OCI-LY1 (cell line): ENCODE measurements at regions not wholly inside any gene's neighbourhood (a gene's known extent, or its start where the extent isn't known, plus 50 kb on each side); places are given as distances from the start of the nearest gene placed in this dataset.

Source experiments
- H2AFZ ChIP-seq: fragments of 200-600 bp; sonication (generic), shearing (Covaris generic); 2 replicates; pipeline ENCODE4 v1.6.0; 2014; ENCODE audit warnings: antibody characterized with exemption, mild to moderate bottlenecking, low read length
- H3F3A ChIP-seq: fragments of 200-600 bp; sonication (generic), shearing (Covaris generic); 2 replicates; pipeline ENCODE4 v1.6.0; 2014; ENCODE audit warnings: mild to moderate bottlenecking, antibody characterized with exemption, low read length, moderate library complexity; ENCODE audit not compliant: insufficient read depth
- H3K27ac ChIP-seq: fragments of 200-600 bp; sonication (generic); 2 replicates; pipeline ENCODE4 v1.5.1; 2014; ENCODE audit warnings: low read length, mixed run types, mild to moderate bottlenecking, low read depth; ENCODE audit not compliant: poor library complexity, severe bottlenecking
- H3K27me3 ChIP-seq: fragments of 200-600 bp; sonication (generic); 2 replicates; pipeline ENCODE4 v1.6.0; 2014; ENCODE audit warnings: antibody characterized with exemption, mild to moderate bottlenecking, low read length, moderate library complexity; ENCODE audit not compliant: insufficient read depth
- H3K36me3 ChIP-seq: fragments of 200-600 bp; sonication (generic); 2 replicates; pipeline ENCODE4 v1.6.1; 2014; ENCODE audit warnings: mild to moderate bottlenecking, antibody characterized with exemption, low read length, moderate library complexity, mixed read lengths; ENCODE audit not compliant: insufficient read depth
- H3K4me1 ChIP-seq: fragments of 200-600 bp; sonication (generic); 2 replicates; pipeline ENCODE4 v1.5.1; 2014; ENCODE audit warnings: mild to moderate bottlenecking, low read length, moderate library complexity; ENCODE audit not compliant: insufficient read depth, severe bottlenecking
- H3K4me2 ChIP-seq: fragments of 200-600 bp; sonication (generic), shearing (Covaris generic); 2 replicates; pipeline ENCODE4 v1.6.1; 2014; ENCODE audit warnings: low read length
- H3K4me3 ChIP-seq: fragments of 200-600 bp; sonication (generic); 2 replicates; pipeline ENCODE4 v1.5.1; 2014; ENCODE audit warnings: low read length, low read depth, mild to moderate bottlenecking, mixed read lengths; ENCODE audit not compliant: poor library complexity, severe bottlenecking
- H3K79me2 ChIP-seq: fragments of 200-600 bp; shearing (Covaris generic); 2 replicates; pipeline ENCODE4 v1.6.1; 2016; ENCODE audit warnings: mixed run types, low read length, mixed read lengths; ENCODE audit not compliant: insufficient read depth
- H3K9ac ChIP-seq: fragments of 200-600 bp; sonication (generic), shearing (Covaris generic); 2 replicates; pipeline ENCODE4 v1.6.1; 2014; ENCODE audit warnings: mild to moderate bottlenecking, low read length, mixed read lengths
- H3K9me2 ChIP-seq: fragments of 200-600 bp; sonication (generic), shearing (Covaris generic); 2 replicates; pipeline ENCODE4 v1.6.1; 2014; ENCODE audit warnings: low read depth, mild to moderate bottlenecking, low read length, mixed read lengths
- H3K9me3 ChIP-seq: fragments of 200-600 bp; shearing (Covaris generic); 2 replicates; pipeline ENCODE4 v1.6.1; 2014; ENCODE audit warnings: low read length, mixed read lengths
- H4K20me1 ChIP-seq: fragments of 200-600 bp; sonication (generic), shearing (Covaris generic); 2 replicates; pipeline ENCODE4 v1.6.0; 2016; ENCODE audit warnings: mild to moderate bottlenecking, low read length; ENCODE audit not compliant: insufficient read depth
- CTCF ChIP-seq: fragments of 200-600 bp; sonication (generic), shearing (Covaris generic); IDR thresholded peaks from 2 replicates; pipeline ENCODE4 v1.5.1; 2017; ENCODE audit warnings: mild to moderate bottlenecking, antibody characterized with exemption, low read length, moderate library complexity, mixed read lengths
- EZH2 ChIP-seq: fragments of 200-600 bp; sonication (generic), shearing (Covaris generic); IDR thresholded peaks from 2 replicates; pipeline ENCODE4 v1.8.0; 2017; ENCODE audit warnings: borderline replicate concordance, mixed run types, mild to moderate bottlenecking, antibody characterized with exemption, low read length, moderate library complexity, mixed read lengths

GRCh38 chr11:22474616-22475015, 136.4 kb downstream of the SLC17A6 start:
- Histone ChIP-seq H3K4me2 (no peak overlapping the region), H3K9me2 (no peaks in the 10 kb centered on the region), H3K36me3 (no peaks in the 10 kb centered on the region), H3K27ac (no peak overlapping the region), H3K79me2 (no peaks in the 10 kb centered on the region), H2AFZ (no peak overlapping the region), H3K9ac (no peak overlapping the region), H3K4me3 (no peak overlapping the region), H3F3A (no peaks in the 10 kb centered on the region), H3K9me3 (no peaks in the 10 kb centered on the region), H4K20me1 (no peaks in the 10 kb centered on the region), H3K27me3 (no peaks in the 10 kb centered on the region), H3K4me1 (no peaks in the 10 kb centered on the region)
- no peak for TF ChIP-seq EZH2
- no peak for TF ChIP-seq CTCF

GRCh38 chr11:22473586-22473985, 135.4 kb downstream of the SLC17A6 start:
- Histone ChIP-seq H3K79me2 (no peaks in the 10 kb centered on the region), H3K4me1 (no peaks in the 10 kb centered on the region), H3K27ac (no peak overlapping the region), H2AFZ (no peak overlapping the region), H3K9ac (no peak overlapping the region), H3K9me3 (no peaks in the 10 kb centered on the region), H3K4me3 (no peak overlapping the region), H4K20me1 (no peaks in the 10 kb centered on the region), H3K36me3 (no peaks in the 10 kb centered on the region), H3F3A (no peaks in the 10 kb centered on the region), H3K27me3 (no peaks in the 10 kb centered on the region), H3K4me2 (no peak overlapping the region), H3K9me2 (no peaks in the 10 kb centered on the region)
- TF ChIP-seq EZH2 (no peak), CTCF (no peak)

- no peaks in the 10 kb centered on the region for H4K20me1 ChIP-seq
- no peaks in the 10 kb centered on the region for H3K9me3 ChIP-seq
- no peak overlapping the region for H3K9ac ChIP-seq
- H2AFZ ChIP-seq = no peak overlapping the region
- no peak overlapping the region for H3K27ac ChIP-seq
- H3K4me2 ChIP-seq = no peak overlapping the region
- H3K4me1 ChIP-seq = no peaks in the 10 kb centered on the region
- no peaks in the 10 kb centered on the region for H3K9me2 ChIP-seq
- no peak for TF ChIP-seq EZH2
- no peaks in the 10 kb centered on the region for H3K79me2 ChIP-seq
- no peaks in the 10 kb centered on the region for H3K36me3 ChIP-seq
- no peaks in the 10 kb centered on the region for H3F3A ChIP-seq
- no peaks in the 10 kb centered on the region for H3K27me3 ChIP-seq
- no peak overlapping the region for H3K4me3 ChIP-seq
Observed at GRCh38 chr11:22472306-22472705, 134.1 kb downstream of the SLC17A6 start.

GRCh38 chr11:22471385-22471784, 133.2 kb downstream of the SLC17A6 start:
- H2AFZ ChIP-seq = no peak overlapping the region
- H3K4me3 ChIP-seq = no peak overlapping the region

More at GRCh38 chr11:22471385-22471784, 133.2 kb downstream of the SLC17A6 start:
- Histone ChIP-seq H3F3A (no peaks in the 10 kb centered on the region), H3K9me3 (no peaks in the 10 kb centered on the region), H3K27me3 (no peaks in the 10 kb centered on the region), H3K36me3 (no peaks in the 10 kb centered on the region), H3K9me2 (no peaks in the 10 kb centered on the region), H3K79me2 (no peaks in the 10 kb centered on the region), H3K4me1 (no peaks in the 10 kb centered on the region), H3K9ac (no peak overlapping the region), H3K27ac (no peak overlapping the region), H4K20me1 (no peaks in the 10 kb centered on the region), H3K4me2 (no peak overlapping the region)
- TF ChIP-seq EZH2 = no peak
- TF ChIP-seq CTCF = no peak
